ENCODE measurements at regions not wholly inside any gene's neighbourhood (a gene's known extent, or its start where the extent isn't known, plus 50 kb on each side); places are given as distances from the start of the nearest gene placed in this dataset.

DNA sequence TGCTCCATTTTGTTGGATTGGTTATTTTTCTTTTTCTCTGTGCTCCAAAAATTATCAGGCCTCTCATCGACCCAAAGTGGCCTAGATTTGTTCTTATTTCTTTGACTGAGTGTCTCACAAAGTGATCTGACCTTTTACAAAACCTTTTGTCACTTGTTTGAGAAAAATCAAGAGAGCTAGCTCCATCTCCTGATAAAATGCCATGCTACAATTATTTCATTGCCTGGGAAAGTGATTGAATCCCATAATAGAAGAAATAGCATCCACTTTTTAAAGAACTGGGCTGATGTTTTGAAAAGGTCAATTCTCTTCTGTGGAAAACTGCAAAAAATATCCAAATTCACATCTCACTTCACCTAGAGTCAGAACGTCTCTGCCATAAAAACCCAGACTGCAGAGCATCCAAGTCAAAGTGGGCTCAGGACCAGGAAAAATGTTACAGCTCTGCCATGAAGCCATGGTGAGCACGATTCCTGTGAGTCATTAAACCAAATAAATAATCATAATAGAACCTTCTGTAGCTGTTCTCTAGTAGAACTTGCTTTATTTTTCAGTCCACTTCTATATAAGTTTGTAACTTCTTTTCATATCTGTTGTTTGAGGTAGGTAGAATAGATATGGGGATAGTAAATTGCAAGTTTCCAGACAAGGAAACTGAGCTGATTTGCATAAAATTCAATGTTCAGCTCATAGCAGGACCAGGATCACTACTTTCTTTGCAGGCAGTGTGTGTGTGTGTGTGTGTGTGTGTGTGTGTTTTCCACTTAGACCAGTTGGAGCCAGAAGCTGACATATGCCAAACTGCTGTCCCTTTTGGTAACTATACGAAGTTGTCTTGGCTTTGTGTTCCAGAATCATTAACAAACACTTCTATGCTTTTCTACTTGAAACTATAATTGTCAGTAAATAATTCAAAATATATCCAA lies 632.5 kb upstream of the ANKRD30A start:
- TF ChIP-seq, protein P1, sequence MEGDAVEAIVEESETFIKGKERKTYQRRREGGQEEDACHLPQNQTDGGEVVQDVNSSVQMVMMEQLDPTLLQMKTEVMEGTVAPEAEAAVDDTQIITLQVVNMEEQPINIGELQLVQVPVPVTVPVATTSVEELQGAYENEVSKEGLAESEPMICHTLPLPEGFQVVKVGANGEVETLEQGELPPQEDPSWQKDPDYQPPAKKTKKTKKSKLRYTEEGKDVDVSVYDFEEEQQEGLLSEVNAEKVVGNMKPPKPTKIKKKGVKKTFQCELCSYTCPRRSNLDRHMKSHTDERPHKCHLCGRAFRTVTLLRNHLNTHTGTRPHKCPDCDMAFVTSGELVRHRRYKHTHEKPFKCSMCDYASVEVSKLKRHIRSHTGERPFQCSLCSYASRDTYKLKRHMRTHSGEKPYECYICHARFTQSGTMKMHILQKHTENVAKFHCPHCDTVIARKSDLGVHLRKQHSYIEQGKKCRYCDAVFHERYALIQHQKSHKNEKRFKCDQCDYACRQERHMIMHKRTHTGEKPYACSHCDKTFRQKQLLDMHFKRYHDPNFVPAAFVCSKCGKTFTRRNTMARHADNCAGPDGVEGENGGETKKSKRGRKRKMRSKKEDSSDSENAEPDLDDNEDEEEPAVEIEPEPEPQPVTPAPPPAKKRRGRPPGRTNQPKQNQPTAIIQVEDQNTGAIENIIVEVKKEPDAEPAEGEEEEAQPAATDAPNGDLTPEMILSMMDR (IDR thresholded peaks at IDR 0.05; ENCODE audit: borderline replicate concordance, insufficient read depth, low read depth, low read length), result no peak
- H3K4me3 ChIP-seq (ENCODE audit: low read depth, low read length), result no peak overlapping the region

DNA sequence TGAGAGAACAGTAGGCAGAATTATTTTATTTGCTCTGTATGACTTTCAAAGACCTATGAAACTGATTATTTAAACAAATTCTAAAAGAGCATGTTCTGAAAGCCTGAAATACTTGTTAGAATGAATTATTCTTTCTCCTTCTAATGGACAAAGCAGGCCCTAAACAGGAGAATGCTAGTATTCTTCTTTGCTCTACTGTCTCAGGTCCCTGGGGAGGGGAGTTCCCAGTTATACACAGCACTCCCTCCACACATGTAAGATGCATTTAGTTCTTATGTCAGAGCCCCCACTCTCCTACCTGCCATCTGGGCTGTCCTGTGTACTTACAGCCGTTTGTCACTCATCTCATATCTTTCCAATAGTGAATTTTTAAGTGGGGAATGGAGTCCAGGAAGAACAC lies 633.5 kb upstream of the ANKRD30A start:
- H3K4me3 ChIP-seq (ENCODE audit: low read depth, low read length), result no peak overlapping the region
- TF ChIP-seq, protein P1 (IDR thresholded peaks at IDR 0.05; ENCODE audit: borderline replicate concordance, insufficient read depth, low read depth, low read length), result no peak

DNA sequence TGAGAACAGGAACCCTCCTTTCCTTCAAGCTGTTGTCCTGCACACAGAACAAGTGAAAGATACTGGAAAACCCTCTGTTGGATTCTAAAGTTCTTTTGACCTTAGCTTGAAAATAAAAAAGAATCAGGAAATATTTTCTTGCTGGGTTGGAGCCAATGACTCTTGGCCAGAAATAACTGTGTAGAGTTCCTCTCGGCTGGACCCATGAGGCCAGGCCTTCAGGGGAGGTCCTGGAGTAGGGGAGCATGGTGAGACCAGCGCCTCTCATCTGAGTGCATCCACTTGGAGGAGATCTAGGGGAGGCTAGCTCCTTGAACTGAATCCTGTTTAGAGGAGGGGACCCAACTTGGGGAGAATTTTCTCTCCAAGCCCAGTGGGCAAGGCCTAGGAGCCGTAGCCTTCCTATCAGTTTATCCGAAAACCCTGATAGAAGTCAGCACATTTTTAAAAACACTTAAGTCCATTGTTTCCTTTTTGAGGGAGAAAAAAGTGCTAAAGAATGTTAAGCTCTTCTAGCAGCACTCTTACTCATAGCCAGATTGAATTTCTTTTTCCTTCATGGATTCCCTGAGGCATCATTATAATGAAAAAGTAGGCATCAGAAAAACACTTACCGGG lies 635.7 kb upstream of the ANKRD30A start:
- H3K4me3 ChIP-seq (ENCODE audit: low read depth, low read length), result no peak overlapping the region
- TF ChIP-seq, protein P1 (IDR thresholded peaks at IDR 0.05; ENCODE audit: borderline replicate concordance, insufficient read depth, low read depth, low read length), result no peak

DNA sequence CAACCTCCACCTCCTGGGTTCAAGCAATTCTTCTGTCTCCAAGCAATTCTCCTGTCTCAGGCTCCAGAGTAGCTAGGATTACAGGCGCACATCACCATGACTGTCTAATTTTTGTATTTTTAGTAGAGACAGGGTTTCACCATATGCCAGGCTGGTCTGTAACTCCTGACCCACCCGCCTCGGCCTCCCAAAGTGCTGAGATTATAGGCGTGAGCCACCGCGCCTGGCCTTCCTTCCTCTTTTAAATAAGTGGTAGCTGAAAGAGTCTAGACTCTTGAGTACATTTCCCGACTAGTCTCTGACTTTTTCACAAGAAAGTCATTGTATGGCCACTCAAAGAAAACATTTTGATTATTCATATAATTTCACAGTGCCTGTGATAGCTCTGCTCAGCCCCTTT lies 636.2 kb upstream of the ANKRD30A start:
- TF ChIP-seq, protein P1 (IDR thresholded peaks at IDR 0.05; ENCODE audit: borderline replicate concordance, insufficient read depth, low read depth, low read length), result no peak
- no peak overlapping the region for H3K4me3 ChIP-seq (ENCODE audit: low read depth, low read length)

DNA sequence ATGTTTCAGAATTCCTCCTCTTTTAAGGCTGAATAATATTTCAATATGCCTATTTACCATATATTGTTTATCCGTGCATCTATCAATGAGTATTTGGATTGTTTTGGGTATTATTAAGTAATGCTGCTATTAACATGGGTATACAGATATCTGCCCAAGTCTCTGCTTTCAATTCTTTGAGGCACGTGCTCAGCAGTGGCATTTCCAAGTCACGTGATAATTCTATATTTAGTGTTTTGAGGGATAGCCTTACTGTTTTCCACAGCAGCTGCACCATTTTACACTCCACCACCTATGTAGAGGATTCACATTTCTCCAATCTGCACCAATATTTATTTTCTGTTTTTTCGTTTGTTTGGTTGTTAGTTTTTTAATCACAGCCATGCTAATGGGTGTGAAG lies 636.8 kb upstream of the ANKRD30A start:
- TF ChIP-seq, protein P1 (IDR thresholded peaks at IDR 0.05; ENCODE audit: borderline replicate concordance, insufficient read depth, low read depth, low read length), result no peak
- no peak overlapping the region for H3K4me3 ChIP-seq (ENCODE audit: low read depth, low read length)

DNA sequence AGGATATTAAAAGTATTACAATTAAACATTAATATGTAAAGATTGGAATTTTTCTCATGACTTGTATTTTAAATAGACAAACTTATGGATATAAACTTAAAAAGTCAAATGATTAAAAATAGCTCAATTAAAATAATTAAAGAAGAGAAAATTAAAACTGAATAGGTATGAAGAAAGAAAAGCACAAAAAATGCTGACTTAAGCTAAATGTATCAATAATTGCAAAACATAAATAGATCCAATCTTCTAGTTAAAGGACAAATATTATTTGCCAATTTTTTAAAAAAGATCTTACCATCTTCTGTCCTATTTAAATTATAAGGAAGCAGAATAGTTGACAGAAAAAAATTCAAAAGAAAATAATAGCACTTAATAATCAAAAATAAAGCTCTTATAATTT lies 646.3 kb upstream of the ANKRD30A start:
- TF ChIP-seq, protein P1 (IDR thresholded peaks at IDR 0.05; ENCODE audit: borderline replicate concordance, insufficient read depth, low read depth, low read length), result no peak

DNA sequence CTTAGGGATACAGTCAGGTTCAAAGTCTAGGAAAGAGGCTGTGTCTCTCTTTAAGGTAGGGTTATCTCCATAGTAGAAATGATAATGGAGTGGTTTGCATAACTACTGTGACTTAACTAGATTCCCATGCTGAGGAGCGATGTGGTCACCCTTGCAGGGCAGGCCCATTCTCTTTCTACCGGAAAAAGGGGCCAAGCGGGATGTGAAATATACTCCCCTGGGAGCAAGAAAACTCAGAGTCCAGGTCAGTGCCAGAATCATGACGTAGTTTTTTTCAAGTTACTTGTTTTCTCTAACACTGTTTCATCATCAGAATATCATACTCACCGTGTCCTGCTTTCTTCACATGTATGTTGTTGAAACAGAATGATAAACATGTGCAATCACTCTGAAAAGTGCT lies 649.0 kb upstream of the ANKRD30A start:
- TF ChIP-seq, protein P1 (IDR thresholded peaks at IDR 0.05; ENCODE audit: borderline replicate concordance, insufficient read depth, low read depth, low read length), result no peak
- no peak overlapping the region for H3K4me3 ChIP-seq (ENCODE audit: low read depth, low read length)

More for the DNA sequence above, 646.3 kb upstream of the ANKRD30A start:
- H3K4me3 ChIP-seq (ENCODE audit: low read depth, low read length), result no peak overlapping the region

Data from GM12875 (cell line).